Cardiac fibroblast (primary cell): ENCODE measurements at regions not wholly inside any gene's neighbourhood (a gene's known extent, or its start where the extent isn't known, plus 50 kb on each side); places are given as distances from the start of the nearest gene placed in this dataset.

Experiments
- DNase-seq, 2 donors: peaks; one replicate each; pipeline versions ENCODE4 v3.0.0 to v3.0.0-alpha.2; 2010; ENCODE audit warnings: low read depth in 2 of 2
- H3K4me3 ChIP-seq, 2 donors: replicated peaks in 1 of 2; 1 replicate in 1 of 2; 2 replicates in 1 of 2; pipeline ENCODE4 v1.5.1; 2011; ENCODE audit warnings: low read depth in 2 of 2, low read length in 2 of 2, mild to moderate bottlenecking in 2 of 2, moderate library complexity in 1 of 2
- CTCF ChIP-seq: IDR thresholded peaks from one replicate; pipeline ENCODE4 v1.5.1; 2011; ENCODE audit warnings: low read depth, mild to moderate bottlenecking, low read length, inconsistent platforms

DNA sequence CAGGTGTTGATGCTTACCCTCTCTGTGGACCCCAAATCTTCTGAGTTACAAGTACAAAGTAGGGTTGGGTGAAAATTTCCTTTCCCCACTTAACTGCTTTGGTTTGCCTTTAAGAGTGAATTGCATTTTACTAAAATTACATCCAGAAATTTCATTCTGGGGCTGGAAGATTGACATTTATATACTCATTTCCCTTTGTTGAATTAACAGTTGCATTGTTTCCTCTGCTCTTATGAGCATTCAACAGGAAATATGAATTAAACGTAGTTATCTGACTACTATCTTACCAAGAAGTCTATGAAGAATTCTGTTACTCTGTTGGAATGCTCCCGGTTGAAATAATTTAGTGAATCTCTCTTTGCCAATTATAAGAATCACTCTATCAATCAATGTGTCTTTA lies 1231.1 kb upstream of the NXPH2 start:
- no peak overlapping the region for H3K4me3 ChIP-seq
- no peak for DNase-seq
- no peak for TF ChIP-seq CTCF

DNA sequence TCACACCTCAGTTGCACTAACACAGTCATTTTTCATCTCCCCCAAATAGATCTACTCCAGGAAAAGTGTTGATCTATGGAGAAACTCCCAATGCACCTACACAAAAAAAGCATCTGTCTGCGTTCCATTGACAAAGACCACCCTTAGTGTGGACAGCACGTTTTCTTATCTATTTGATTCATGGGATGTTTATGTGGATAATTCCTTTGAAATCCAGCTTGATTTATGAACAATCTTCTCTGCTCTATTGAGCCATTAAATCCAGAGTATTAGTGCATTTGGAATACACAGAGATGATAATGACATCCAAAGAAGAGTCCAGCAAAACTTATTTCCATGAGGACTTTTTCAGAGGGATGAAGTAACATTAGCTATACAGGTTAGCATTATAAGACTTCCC lies 1221.9 kb upstream of the NXPH2 start:
- no peak overlapping the region for H3K4me3 ChIP-seq
- DNase-seq = no peak
- TF ChIP-seq CTCF = no peak

GRCh38 chr2:139992711-139993345 lies 1212.6 kb upstream of the NXPH2 start:
- TF ChIP-seq CTCF = no peak
- DNase-seq = no peak

DNA sequence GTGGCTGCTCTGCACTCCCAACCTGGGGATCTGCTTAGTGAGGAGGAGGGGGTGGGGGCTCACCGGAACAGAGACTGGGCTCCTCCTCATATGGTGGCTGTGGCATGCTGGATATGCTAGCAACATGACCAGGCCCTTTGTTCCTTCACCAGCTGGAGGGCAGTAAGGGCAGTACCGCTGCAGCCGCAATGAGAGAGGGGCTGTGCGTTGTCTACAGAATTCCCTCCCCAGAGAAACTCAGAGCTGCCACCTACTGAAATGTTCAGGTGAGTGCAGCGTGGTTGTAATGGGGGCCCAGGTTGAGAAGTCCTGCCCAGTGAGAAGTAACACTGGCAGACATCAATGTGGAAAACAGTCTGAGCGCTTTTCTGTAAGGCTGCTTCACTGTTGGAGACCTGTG lies 1211.9 kb upstream of the NXPH2 start:
- no peak for TF ChIP-seq CTCF
- DNase-seq = no peak
- H3K4me3 ChIP-seq = no peak overlapping the region

More at GRCh38 chr2:139992711-139993345, 1212.6 kb upstream of the NXPH2 start:
- no peak overlapping the region for H3K4me3 ChIP-seq

DNA sequence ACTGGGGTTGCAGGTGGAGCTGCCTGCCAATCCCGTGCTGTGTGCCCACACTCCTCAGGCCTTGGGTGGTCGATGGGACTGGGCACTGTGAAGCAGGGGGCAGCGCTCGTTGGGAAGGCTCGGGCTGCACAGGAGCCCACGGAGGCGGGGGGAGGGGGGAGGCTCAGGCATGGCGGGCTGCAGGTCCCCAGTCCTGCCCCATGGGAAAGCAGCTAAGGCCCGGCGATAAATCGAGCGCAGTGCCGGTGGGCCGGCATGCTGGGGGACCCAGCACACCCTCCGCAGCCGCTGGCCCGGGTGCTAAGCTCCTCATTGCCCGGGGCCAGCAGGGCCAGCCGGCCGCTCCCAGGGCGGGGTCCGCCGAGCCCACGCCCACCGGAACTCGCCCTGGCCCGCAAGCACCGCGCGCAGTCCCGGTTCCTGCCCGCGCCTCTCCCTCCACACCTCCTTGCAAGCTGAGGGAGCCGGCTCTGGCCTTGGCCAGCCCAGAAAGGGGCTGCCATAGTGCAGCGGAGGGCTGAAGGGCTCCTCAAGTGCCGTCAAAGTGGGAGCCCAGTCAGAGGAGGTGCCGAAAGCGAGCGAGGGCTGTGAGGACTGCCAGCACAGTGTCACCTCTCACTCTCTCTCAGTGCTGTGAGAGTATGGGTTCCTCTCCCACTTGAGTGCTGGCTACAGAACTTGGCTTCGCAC lies 1210.6 kb upstream of the NXPH2 start:
- no peak overlapping the region for H3K4me3 ChIP-seq
- no peak for TF ChIP-seq CTCF
- no peak for DNase-seq

DNA sequence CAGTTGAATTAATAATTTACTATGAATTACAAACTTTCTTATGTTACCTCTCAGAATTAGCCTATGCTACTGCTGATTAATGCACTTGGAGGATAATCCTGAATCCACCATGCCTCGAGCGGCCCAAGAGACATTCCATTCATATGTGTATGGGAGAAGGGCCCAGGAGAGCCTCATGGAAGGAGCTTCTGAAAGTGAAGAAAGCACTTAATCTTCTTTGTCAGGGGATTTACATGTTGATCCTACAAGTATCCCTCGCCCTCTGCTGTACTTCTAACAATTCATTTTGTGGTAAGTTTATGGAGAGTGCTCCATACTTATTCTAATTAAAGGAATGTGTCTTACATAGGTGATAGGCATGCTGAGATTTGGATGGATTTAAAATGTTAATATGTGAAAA lies 1189.1 kb upstream of the NXPH2 start:
- TF ChIP-seq CTCF = no peak

DNA sequence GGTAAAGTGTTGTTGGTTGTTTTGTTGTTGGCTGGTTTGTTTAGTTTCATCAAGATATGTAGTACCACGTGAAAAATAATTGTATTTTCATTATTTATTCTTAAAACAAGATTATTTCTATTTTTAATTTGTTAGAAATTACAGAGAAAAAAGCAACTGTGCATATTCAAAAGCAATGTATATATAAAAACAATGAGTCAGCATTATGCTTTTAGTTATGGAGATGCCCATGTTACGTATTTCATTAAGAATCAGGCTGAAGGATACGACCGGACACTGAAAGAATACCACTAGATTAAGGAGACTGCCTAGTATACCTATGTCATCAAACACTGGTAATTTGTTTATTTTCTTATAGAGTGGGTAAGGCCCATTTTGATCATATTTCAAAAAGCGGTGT lies 1188.4 kb upstream of the NXPH2 start:
- no peak for DNase-seq
- no peak for TF ChIP-seq CTCF
- no peak overlapping the region for H3K4me3 ChIP-seq

More for the DNA sequence above, 1189.1 kb upstream of the NXPH2 start:
- no peak for DNase-seq
- no peak overlapping the region for H3K4me3 ChIP-seq
